BJ (cell line): ENCODE measurements at regions not wholly inside any gene's neighbourhood (a gene's known extent, or its start where the extent isn't known, plus 50 kb on each side); places are given as distances from the start of the nearest gene placed in this dataset.
A peak's percentile ranks its signal among the peaks of the same experiment; 100 is the strongest.

ENCODE experiments used
- CTCF ChIA-PET: fragments of 350-600 bp; formaldehyde crosslinking; extraction: SDS; loops from one replicate; lab custom pipeline; 2021; ENCODE audit warnings: antibody characterized with exemption, inconsistent platforms; lab: Yijun Ruan, JAX
- POLR2A ChIA-PET: fragments of 300-600 bp; sonication (Branson Sonifier 250); formaldehyde crosslinking; extraction: SDS; loops from one replicate; lab custom pipeline; 2021; ENCODE audit warnings: antibody characterized with exemption; lab: Charles Lee
- DNase-seq: peaks from one replicate; pipeline ENCODE4 v3.0.0-alpha.2; 2011; ENCODE audit warnings: low read depth
- H3K27me3 ChIP-seq: 2 replicates; pipeline ENCODE4 v1.6.0; 2011; ENCODE audit warnings: low read length; ENCODE audit not compliant: control insufficient read depth, insufficient read depth
- H3K36me3 ChIP-seq: 2 replicates; pipeline ENCODE4 v1.5.1; 2011; ENCODE audit warnings: low read length; ENCODE audit not compliant: control insufficient read depth, insufficient read depth
- H3K4me3 ChIP-seq: 2 replicates; pipeline ENCODE4 v1.5.1; 2011; ENCODE audit warnings: low read depth, mild to moderate bottlenecking, control low read depth, low read length
- TF ChIP-seq, protein P1 (sequence below): IDR thresholded peaks from 2 replicates; pipeline ENCODE4 v1.5.1; 2011; ENCODE audit warnings: low read depth, mild to moderate bottlenecking, control low read depth, inconsistent platforms, low read length, moderate library complexity; ENCODE audit not compliant: insufficient read depth

DNA sequence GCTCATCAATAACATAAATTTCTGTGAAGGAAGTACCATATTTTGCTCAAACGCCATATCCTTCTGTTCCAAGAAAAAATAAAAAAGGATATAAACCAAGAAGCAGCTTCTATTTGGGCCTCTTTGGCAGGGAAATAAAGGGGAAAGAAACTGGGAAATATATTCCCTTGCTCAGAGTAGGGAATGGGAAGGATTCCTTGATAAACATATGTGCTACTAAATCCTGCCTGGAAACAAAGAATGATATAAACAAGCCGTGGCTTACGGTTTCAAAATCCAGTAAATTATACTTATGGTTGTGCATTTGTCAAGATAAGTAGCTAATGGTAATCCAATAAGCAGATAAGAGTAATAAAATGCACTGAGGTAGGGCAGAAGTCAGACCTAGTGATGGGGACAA lies 481.6 kb downstream of the NTRK2 start:
- Histone ChIP-seq H3K27me3 (no peaks in the 10 kb centered on the region), H3K4me3 (no peak overlapping the region), H3K36me3 (no peaks in the 10 kb centered on the region)
- ChIA-PET CTCF (no interaction called here), POLR2A (no interaction called here)
- no peak for DNase-seq
- TF ChIP-seq, protein P1, sequence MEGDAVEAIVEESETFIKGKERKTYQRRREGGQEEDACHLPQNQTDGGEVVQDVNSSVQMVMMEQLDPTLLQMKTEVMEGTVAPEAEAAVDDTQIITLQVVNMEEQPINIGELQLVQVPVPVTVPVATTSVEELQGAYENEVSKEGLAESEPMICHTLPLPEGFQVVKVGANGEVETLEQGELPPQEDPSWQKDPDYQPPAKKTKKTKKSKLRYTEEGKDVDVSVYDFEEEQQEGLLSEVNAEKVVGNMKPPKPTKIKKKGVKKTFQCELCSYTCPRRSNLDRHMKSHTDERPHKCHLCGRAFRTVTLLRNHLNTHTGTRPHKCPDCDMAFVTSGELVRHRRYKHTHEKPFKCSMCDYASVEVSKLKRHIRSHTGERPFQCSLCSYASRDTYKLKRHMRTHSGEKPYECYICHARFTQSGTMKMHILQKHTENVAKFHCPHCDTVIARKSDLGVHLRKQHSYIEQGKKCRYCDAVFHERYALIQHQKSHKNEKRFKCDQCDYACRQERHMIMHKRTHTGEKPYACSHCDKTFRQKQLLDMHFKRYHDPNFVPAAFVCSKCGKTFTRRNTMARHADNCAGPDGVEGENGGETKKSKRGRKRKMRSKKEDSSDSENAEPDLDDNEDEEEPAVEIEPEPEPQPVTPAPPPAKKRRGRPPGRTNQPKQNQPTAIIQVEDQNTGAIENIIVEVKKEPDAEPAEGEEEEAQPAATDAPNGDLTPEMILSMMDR, result no peak

DNA sequence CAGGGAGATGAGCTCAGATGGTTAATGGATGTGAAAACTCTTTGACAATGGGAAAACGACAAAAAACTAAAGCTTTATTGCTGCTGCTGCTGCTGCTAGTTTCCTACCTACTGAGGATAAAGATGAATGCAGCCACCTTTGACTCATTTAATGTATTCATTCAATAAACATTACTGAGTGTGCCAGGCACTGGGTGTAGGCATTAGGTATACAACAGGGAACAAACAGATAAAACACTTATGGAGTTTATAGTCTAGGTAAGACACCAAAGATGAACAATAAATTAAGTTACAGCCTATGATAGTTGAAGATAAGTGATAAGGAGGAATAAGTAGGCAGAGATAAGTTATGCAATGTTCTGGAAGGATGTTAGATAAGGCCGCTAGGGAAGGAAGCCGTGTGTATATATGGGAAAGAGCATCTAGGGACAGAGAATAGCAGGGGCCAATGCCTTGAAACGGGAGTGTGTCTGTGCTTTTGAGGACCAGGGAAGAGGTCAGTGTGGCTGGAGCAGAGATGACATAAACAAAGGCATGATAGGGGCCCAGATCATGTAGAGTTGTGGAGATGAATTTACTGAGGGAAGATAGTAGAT lies 477.6 kb downstream of the NTRK2 start:
- H3K27me3 ChIP-seq, result no peaks in the 10 kb centered on the region
- no peak for DNase-seq
- H3K36me3 ChIP-seq, result no peaks in the 10 kb centered on the region
- CTCF ChIA-PET, result interaction anchor here (1.1 kb wide), 1 partner anchor 450 kb away, joined by 4 read pairs; no protein-coding TSS in a partner anchor
- POLR2A ChIA-PET, result no interaction called here
- H3K4me3 ChIP-seq, result no peak overlapping the region
- TF ChIP-seq, protein P1, result no peak

DNA sequence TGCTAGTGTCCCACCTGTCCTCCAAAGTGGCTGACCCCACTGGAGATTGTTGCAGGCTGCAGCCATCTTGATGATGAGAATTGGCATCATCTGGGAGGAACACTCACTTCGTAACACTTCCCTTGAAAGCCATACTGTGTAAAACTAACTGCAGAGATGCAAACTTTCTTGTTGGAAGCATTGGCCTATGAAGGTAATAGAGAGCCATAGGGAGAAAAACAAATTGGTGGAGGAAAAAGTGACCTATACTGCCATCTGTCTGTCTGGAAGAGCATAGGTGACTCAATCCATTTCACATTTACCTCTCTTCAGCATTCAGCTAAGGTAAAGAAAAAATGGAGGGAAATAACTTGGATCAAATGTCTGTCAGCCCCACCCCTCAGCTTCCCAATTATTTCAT lies 473.4 kb downstream of the NTRK2 start:
- Histone ChIP-seq H3K27me3 (no peaks in the 10 kb centered on the region), H3K4me3 (no peak overlapping the region), H3K36me3 (no peaks in the 10 kb centered on the region)
- ChIA-PET CTCF (interaction anchor here (0.6 to 1.9 kb wide), 6 partner anchors 445 to 748 kb away, joined by 3 to 5 read pairs (median 4); no protein-coding TSS in a partner anchor), POLR2A (no interaction called here)
- DNase-seq, result no peak
- TF ChIP-seq, protein P1, result peak; percentile 42; the same call in 1 of the 2 replicates

DNA sequence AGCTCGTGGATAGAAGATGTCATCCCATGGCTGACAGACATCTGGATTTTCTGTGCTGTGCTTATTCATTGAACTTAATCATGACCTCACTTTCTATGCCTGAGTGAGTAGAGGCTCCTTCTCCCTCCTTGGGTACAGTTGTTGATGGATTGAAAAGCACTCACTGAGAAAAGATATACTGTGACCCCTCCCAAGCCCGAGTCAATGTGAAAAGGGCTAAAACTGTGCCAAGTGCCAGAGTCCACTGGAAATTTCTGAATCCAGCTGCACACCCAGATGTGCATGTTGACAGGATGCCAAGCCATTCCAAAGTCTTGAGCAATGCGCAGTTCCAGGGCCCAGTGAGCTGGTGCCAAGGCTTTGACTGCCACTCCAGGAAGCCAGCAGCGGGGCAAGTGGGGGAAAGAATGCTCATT lies 473.0 kb downstream of the NTRK2 start:
- CTCF ChIA-PET, result interaction anchor here (1.3 to 1.9 kb wide), 3 partner anchors 445 to 742 kb away, joined by 3 to 5 read pairs (median 4); no protein-coding TSS in a partner anchor

DNA sequence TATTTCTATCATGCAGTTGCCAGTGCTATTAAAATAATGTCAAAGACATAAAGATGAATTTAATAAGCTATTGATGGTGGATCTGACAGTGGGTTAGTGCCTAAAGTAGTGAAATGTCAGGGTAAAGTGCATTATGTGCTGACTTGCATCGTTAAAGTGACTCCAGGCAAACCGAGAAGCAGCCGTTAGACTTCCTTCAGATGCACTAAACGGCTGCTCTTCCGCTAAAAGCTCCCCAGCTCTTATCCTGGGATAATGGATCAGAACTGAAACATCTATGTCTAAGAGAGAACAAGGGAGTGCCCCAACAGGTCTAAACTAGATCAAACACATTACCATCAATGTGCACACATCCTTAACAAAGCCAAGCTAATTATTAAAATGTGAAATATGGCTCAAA lies 468.2 kb downstream of the NTRK2 start:
- no peak overlapping the region for H3K4me3 ChIP-seq
- H3K36me3 ChIP-seq, result no peaks in the 10 kb centered on the region
- no peaks in the 10 kb centered on the region for H3K27me3 ChIP-seq
- ChIA-PET POLR2A (no interaction called here), CTCF (no interaction called here)
- DNase-seq, result no peak
- TF ChIP-seq, protein P1, result no peak

More for the DNA sequence above, 473.0 kb downstream of the NTRK2 start:
- no peaks in the 10 kb centered on the region for H3K27me3 ChIP-seq
- TF ChIP-seq, protein P1, result no peak
- POLR2A ChIA-PET, result no interaction called here
- H3K36me3 ChIP-seq, result no peaks in the 10 kb centered on the region
- no peak for DNase-seq
- no peak overlapping the region for H3K4me3 ChIP-seq
